ENCODE measurements at regions not wholly inside any gene's neighbourhood (a gene's known extent, or its start where the extent isn't known, plus 50 kb on each side); places are given as distances from the start of the nearest gene placed in this dataset.

- ATAC-seq (ENCODE audit: insufficient read depth, low read depth) (no peak), DNase-seq (no peak)
- Histone ChIP-seq H2AFZ (ENCODE audit: low read depth, low read length) (no peak overlapping the region), H3K4me3 (ENCODE audit: low read depth in 1 of 2, low read length in 2 of 2) (no peak overlapping the region), H3K4me2 (ENCODE audit: insufficient read depth, low read length) (no peak overlapping the region), H3K79me2 (ENCODE audit: insufficient read depth, low read length) (no peaks in the 10 kb centered on the region), H3K9ac (ENCODE audit: low read depth, low read length) (no peak overlapping the region), H4K20me1 (ENCODE audit: insufficient read depth, low read length) (no peaks in the 10 kb centered on the region), H3K9me3 (ENCODE audit: insufficient read depth, low read length, severe bottlenecking) (no peaks in the 10 kb centered on the region), H3K27ac (ENCODE audit: low read length) (no peak overlapping the region), H3K27me3 (ENCODE audit: insufficient read depth, low read length, poor library complexity) (no peaks in the 10 kb centered on the region), H3K36me3 (ENCODE audit: insufficient read depth, low read length) (no peaks in the 10 kb centered on the region), H3K4me1 (ENCODE audit: insufficient read depth, low read length) (no peaks in the 10 kb centered on the region)
- TF ChIP-seq EZH2 (IDR thresholded peaks at IDR 0.05; ENCODE audit: borderline replicate concordance, low read depth, low read length, severe bottlenecking): no peak
- TF ChIP-seq, protein P1, sequence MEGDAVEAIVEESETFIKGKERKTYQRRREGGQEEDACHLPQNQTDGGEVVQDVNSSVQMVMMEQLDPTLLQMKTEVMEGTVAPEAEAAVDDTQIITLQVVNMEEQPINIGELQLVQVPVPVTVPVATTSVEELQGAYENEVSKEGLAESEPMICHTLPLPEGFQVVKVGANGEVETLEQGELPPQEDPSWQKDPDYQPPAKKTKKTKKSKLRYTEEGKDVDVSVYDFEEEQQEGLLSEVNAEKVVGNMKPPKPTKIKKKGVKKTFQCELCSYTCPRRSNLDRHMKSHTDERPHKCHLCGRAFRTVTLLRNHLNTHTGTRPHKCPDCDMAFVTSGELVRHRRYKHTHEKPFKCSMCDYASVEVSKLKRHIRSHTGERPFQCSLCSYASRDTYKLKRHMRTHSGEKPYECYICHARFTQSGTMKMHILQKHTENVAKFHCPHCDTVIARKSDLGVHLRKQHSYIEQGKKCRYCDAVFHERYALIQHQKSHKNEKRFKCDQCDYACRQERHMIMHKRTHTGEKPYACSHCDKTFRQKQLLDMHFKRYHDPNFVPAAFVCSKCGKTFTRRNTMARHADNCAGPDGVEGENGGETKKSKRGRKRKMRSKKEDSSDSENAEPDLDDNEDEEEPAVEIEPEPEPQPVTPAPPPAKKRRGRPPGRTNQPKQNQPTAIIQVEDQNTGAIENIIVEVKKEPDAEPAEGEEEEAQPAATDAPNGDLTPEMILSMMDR (IDR thresholded peaks at IDR 0.05; ENCODE audit: borderline replicate concordance, extremely low read depth, low read length, poor library complexity, severe bottlenecking): no peak
These were observed 511.4 kb downstream of the AJAP1 start for GRCh38 chr1:5165762-5166161.

DNA sequence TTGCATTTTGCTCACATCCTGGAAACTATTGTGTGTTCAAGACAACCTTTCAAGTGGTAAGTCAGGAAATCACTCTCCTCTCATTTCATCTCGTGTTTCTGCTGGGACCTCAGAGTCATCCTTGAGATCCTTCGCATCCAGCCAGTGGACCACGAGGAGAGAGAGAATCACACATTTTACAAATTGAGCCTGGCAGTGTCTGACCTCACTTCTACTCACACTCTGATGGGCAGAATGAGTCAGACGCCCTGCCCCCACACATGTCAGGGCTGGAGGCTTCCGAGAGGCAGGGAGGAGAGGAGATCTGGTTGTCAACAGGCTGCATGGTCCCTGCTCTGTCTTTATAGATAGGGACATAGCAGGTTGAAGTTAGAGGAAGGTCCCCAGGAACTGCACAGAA is 509.7 kb downstream of the AJAP1 start:
- Histone ChIP-seq H3K36me3 (ENCODE audit: insufficient read depth, low read length) (no peaks in the 10 kb centered on the region), H3K4me1 (ENCODE audit: insufficient read depth, low read length) (no peaks in the 10 kb centered on the region), H3K79me2 (ENCODE audit: insufficient read depth, low read length) (no peaks in the 10 kb centered on the region), H3K27ac (ENCODE audit: low read length) (no peak overlapping the region), H3K4me2 (ENCODE audit: insufficient read depth, low read length) (no peak overlapping the region), H3K9me3 (ENCODE audit: insufficient read depth, low read length, severe bottlenecking) (peaks cover 3% of the 10 kb centered on the region), H2AFZ (ENCODE audit: low read depth, low read length) (no peak overlapping the region), H3K27me3 (ENCODE audit: insufficient read depth, low read length, poor library complexity) (no peaks in the 10 kb centered on the region), H4K20me1 (ENCODE audit: insufficient read depth, low read length) (no peaks in the 10 kb centered on the region), H3K4me3 (ENCODE audit: low read depth in 1 of 2, low read length in 2 of 2) (no peak overlapping the region), H3K9ac (ENCODE audit: low read depth, low read length) (no peak overlapping the region)
- no peak for ATAC-seq (ENCODE audit: insufficient read depth, low read depth)
- TF ChIP-seq EZH2 (IDR thresholded peaks at IDR 0.05; ENCODE audit: borderline replicate concordance, low read depth, low read length, severe bottlenecking): no peak
- TF ChIP-seq, protein P1 (IDR thresholded peaks at IDR 0.05; ENCODE audit: borderline replicate concordance, extremely low read depth, low read length, poor library complexity, severe bottlenecking): no peak
- DNase-seq: no peak

- H3K36me3 ChIP-seq (ENCODE audit: insufficient read depth, low read length): no peaks in the 10 kb centered on the region
These were observed 507.0 kb downstream of the AJAP1 start for GRCh38 chr1:5161372-5161771.

More at GRCh38 chr1:5161372-5161771, 507.0 kb downstream of the AJAP1 start:
- no peaks in the 10 kb centered on the region for H3K4me1 ChIP-seq (ENCODE audit: insufficient read depth, low read length)
- no peak overlapping the region for H2AFZ ChIP-seq (ENCODE audit: low read depth, low read length)
- no peaks in the 10 kb centered on the region for H3K27me3 ChIP-seq (ENCODE audit: insufficient read depth, low read length, poor library complexity)
- H3K4me3 ChIP-seq (ENCODE audit: low read depth in 1 of 2, low read length in 2 of 2): no peak overlapping the region
- H3K79me2 ChIP-seq (ENCODE audit: insufficient read depth, low read length): no peaks in the 10 kb centered on the region
- H3K9me3 ChIP-seq (ENCODE audit: insufficient read depth, low read length, severe bottlenecking): peaks cover 3% of the 10 kb centered on the region
- no peak overlapping the region for H3K27ac ChIP-seq (ENCODE audit: low read length)
- H3K4me2 ChIP-seq (ENCODE audit: insufficient read depth, low read length): no peak overlapping the region
- no peak for DNase-seq
- no peaks in the 10 kb centered on the region for H4K20me1 ChIP-seq (ENCODE audit: insufficient read depth, low read length)
- no peak overlapping the region for H3K9ac ChIP-seq (ENCODE audit: low read depth, low read length)
- no peak for TF ChIP-seq EZH2 (IDR thresholded peaks at IDR 0.05; ENCODE audit: borderline replicate concordance, low read depth, low read length, severe bottlenecking)
- TF ChIP-seq, protein P1 (IDR thresholded peaks at IDR 0.05; ENCODE audit: borderline replicate concordance, extremely low read depth, low read length, poor library complexity, severe bottlenecking): no peak
- no peak for ATAC-seq (ENCODE audit: insufficient read depth, low read depth)
